ENCODE measurements at regions not wholly inside any gene's neighbourhood (a gene's known extent, or its start where the extent isn't known, plus 50 kb on each side); places are given as distances from the start of the nearest gene placed in this dataset.
A peak's percentile ranks its signal among the peaks of the same experiment; 100 is the strongest.

GRCh38 chr6:121844898-121845297 is 409.5 kb downstream of the GJA1 start:
- H3K4me1 ChIP-seq, result peaks cover 0 to 26% (median 7%) of the 10 kb centered on the region in 12 donors
- H3K27ac ChIP-seq, result no peak overlapping the region
- H3K4me3 ChIP-seq, result no peak overlapping the region
- ATAC-seq, result peak in 2 of 4 donors; percentile 46 to 75
- H3K36me3 ChIP-seq, result no peaks in the 10 kb centered on the region
- intact Hi-C loops (cut with DNase I), result loop anchor here (5.0 to 10.0 kb wide), 11 partner anchors 130 to 413 kb away; partner anchors contain the start of gene GJA1 (in 2 of the 10)
- no peak for DNase-seq
- TF ChIP-seq POLR2A (IDR thresholded peaks at IDR 0.05) (no peak), CTCF (IDR thresholded peaks at IDR 0.05) (no peak)
- H3K9me3 ChIP-seq, result no peaks in the 10 kb centered on the region
- WGBS, 4 donors, result 43 to 51% (median 46%) methylated on average over 3 of the region's 3 CpGs
- H3K27me3 ChIP-seq, result no peaks in the 10 kb centered on the region

GRCh38 chr6:121847806-121848522 is 412.5 kb downstream of the GJA1 start:
- Histone ChIP-seq H3K4me1 (peaks cover 0 to 26% (median 7%) of the 10 kb centered on the region in 12 donors), H3K36me3 (no peaks in the 10 kb centered on the region), H3K4me3 (no peak overlapping the region), H3K27me3 (no peaks in the 10 kb centered on the region), H3K27ac (peak overlapping the region in 2 of 12 donors; percentile 18 to 32), H3K9me3 (no peaks in the 10 kb centered on the region)
- peak in 1 of 5 donors; percentile 40 for DNase-seq
- 37 to 53% (median 47%) methylated on average over 4 of the region's 4 CpGs for WGBS, 4 donors
- intact Hi-C loops (cut with DNase I), result loop anchor here (2.0 to 10.0 kb wide), 15 partner anchors 133 to 417 kb away; partner anchors contain the start of gene GJA1 (in 3 of the 10)
- TF ChIP-seq POLR2A (IDR thresholded peaks at IDR 0.05) (no peak), CTCF (IDR thresholded peaks at IDR 0.05) (no peak)
- no peak for ATAC-seq

GRCh38 chr6:121848523-121849255 is 413.2 kb downstream of the GJA1 start:
- Histone ChIP-seq H3K4me1 (peaks cover 0 to 26% (median 7%) of the 10 kb centered on the region in 12 donors), H3K9me3 (no peaks in the 10 kb centered on the region), H3K4me3 (no peak overlapping the region), H3K27ac (peak overlapping the region in 3 of 12 donors; percentile 18 to 32 (median 24)), H3K27me3 (no peaks in the 10 kb centered on the region), H3K36me3 (no peaks in the 10 kb centered on the region)
- no peak for DNase-seq
- intact Hi-C loops (cut with DNase I), result loop anchor here (1.0 to 10.0 kb wide), 16 partner anchors 134 to 418 kb away; partner anchors contain the start of gene GJA1 (in 3 of the 10)
- 68 to 79% (median 75%) methylated on average over 6 of the region's 6 CpGs for WGBS, 4 donors
- no peak for ATAC-seq
- TF ChIP-seq POLR2A (IDR thresholded peaks at IDR 0.05) (no peak), CTCF (IDR thresholded peaks at IDR 0.05) (no peak)

- Histone ChIP-seq H3K4me3 (no peak overlapping the region), H3K27me3 (no peaks in the 10 kb centered on the region), H3K27ac (peak overlapping the region in 4 of 12 donors; percentile 18 to 24 (median 18)), H3K9me3 (no peaks in the 10 kb centered on the region), H3K36me3 (no peaks in the 10 kb centered on the region), H3K4me1 (peaks cover 0 to 26% (median 7%) of the 10 kb centered on the region in 12 donors)
- 28 to 36% (median 29%) methylated on average over 5 of the region's 5 CpGs for WGBS, 4 donors
- intact Hi-C loops (cut with DNase I), result loop anchor here (1.0 to 10.0 kb wide), 16 partner anchors 135 to 419 kb away; partner anchors contain the start of gene GJA1 (in 3 of the 10)
- peak; percentile 79 to 94 (median 91) for ATAC-seq
- peak in 4 of 5 donors; percentile 27 to 66 (median 60) for DNase-seq
- TF ChIP-seq POLR2A (IDR thresholded peaks at IDR 0.05), result no peak
- peak; percentile 58 to 86 (median 80) for TF ChIP-seq CTCF (IDR thresholded peaks at IDR 0.05)
Measured at GRCh38 chr6:121849477-121849876, 414.0 kb downstream of the GJA1 start.

Data from heart left ventricle (tissue), 16 donors.